ENCODE measurements at regions not wholly inside any gene's neighbourhood (a gene's known extent, or its start where the extent isn't known, plus 50 kb on each side); places are given as distances from the start of the nearest gene placed in this dataset.

DNA sequence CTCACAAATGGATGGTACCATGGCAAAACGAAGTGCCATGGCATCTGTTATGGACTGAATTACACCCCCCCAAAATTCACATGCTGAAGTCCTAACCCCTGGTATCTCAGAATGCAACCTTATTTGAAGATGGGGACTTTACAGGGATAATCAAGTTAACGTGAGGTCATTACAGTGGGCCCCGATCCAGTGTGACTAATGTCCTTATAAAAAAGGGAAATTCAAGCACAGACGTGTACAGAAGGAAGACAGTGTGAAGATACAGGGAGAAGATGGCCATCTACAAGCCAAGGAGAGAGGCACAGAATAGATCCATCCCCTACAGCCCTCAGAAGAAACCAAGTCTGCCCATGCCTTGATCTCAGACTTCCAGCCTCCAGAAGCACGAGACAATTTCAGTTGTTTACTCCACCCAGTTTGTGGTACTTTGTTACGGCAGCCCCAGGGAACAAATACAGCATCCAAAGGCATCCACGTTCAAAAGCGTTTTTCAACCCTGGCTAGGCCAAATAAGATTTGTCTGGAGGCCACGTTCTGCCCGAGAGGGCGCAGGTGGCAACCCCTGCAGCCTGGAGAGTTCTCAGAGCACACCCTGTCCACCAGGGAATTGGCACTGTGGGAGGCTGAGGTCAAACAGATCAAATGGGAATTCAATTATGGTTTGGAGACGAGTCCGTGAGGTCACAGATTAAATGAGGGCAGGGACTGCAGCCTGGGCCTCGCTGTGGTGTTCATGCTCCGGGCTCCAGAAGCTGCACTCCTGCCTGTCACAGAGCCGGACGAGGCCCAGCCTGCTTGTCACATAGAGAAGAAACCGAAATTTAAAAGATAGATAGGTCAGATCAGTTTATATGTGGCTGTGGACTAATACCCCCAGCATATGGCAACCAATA, 494.8 kb downstream of the SHQ1 start:
- Histone ChIP-seq H3K4me3 (no peak overlapping the region), H3K27ac (no peak overlapping the region), H3K27me3 (no peaks in the 10 kb centered on the region), H3K36me3 (no peaks in the 10 kb centered on the region), H3K4me1 (no peaks in the 10 kb centered on the region), H3K9me3 (no peaks in the 10 kb centered on the region)
- intact Hi-C loops (cut with DNase I; ENCODE audit: low total_unique reads) = no loop called here
- in situ Hi-C loops (cut with MboI; ENCODE audit: low sequenced_read_pairs in 4 of 4) = no loop called here
- ATAC-seq (no peak), DNase-seq (no peak)
- TF ChIP-seq, protein P1, sequence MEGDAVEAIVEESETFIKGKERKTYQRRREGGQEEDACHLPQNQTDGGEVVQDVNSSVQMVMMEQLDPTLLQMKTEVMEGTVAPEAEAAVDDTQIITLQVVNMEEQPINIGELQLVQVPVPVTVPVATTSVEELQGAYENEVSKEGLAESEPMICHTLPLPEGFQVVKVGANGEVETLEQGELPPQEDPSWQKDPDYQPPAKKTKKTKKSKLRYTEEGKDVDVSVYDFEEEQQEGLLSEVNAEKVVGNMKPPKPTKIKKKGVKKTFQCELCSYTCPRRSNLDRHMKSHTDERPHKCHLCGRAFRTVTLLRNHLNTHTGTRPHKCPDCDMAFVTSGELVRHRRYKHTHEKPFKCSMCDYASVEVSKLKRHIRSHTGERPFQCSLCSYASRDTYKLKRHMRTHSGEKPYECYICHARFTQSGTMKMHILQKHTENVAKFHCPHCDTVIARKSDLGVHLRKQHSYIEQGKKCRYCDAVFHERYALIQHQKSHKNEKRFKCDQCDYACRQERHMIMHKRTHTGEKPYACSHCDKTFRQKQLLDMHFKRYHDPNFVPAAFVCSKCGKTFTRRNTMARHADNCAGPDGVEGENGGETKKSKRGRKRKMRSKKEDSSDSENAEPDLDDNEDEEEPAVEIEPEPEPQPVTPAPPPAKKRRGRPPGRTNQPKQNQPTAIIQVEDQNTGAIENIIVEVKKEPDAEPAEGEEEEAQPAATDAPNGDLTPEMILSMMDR (IDR thresholded peaks at IDR 0.05 in 4 of 5, conservative IDR thresholded peaks at IDR 0.05 in 1 of 5) = no peak
- no peak for TF ChIP-seq POLR2A (IDR thresholded peaks at IDR 0.05)

DNA sequence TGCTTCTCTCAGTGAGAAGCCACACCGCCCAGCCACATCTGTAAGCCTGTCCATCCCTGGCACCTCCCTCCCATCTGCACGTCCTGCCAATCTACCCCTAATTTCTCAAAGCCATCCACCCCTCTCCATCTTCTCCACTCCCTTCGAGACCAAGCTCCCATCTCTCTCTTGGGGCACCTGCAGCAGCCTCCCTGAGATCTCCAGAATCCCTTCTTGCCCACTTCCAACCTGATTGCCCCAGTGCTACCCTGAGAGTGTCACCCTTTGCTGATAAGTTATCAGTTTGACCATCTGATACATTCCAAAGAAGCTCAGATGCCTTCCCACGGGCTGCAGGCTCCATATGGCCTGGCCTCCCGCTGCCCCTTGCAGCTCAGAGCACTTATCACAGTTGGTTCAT, 496.1 kb downstream of the SHQ1 start:
- Histone ChIP-seq H3K4me3 (no peak overlapping the region), H3K9me3 (no peaks in the 10 kb centered on the region), H3K36me3 (no peaks in the 10 kb centered on the region), H3K27me3 (no peaks in the 10 kb centered on the region), H3K27ac (no peak overlapping the region), H3K4me1 (no peaks in the 10 kb centered on the region)
- intact Hi-C loops (cut with DNase I; ENCODE audit: low total_unique reads) (no loop called here), in situ Hi-C loops (cut with MboI; ENCODE audit: low sequenced_read_pairs in 4 of 4) (no loop called here)
- DNase-seq = no peak
- TF ChIP-seq, protein P1 (IDR thresholded peaks at IDR 0.05 in 4 of 5, conservative IDR thresholded peaks at IDR 0.05 in 1 of 5) = no peak
- TF ChIP-seq POLR2A (IDR thresholded peaks at IDR 0.05) = no peak
- ATAC-seq = no peak

DNA sequence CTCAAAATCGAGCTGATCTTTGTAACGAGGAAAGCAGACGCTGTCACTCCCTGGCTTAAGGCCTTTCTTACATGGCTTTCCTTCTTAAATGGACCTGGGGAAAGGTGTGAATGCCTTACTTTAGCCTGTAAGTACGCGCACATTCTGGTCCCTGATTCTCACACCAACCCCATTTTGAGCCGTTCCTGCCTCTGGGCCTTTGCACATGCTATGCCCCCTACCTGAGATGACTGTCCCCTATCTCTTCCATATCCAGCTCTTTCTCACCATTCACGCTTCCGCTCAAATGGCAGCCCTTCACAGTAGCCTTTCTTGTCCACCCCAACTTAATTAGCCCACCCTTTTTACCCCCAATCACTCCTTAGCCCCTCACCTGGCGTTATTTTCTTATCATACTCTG, 496.7 kb downstream of the SHQ1 start:
- ATAC-seq (no peak), DNase-seq (no peak)
- no peaks in the 10 kb centered on the region for H3K27me3 ChIP-seq
- H3K9me3 ChIP-seq = no peaks in the 10 kb centered on the region
- in situ Hi-C loops (cut with MboI; ENCODE audit: low sequenced_read_pairs in 4 of 4) = no loop called here
- intact Hi-C loops (cut with DNase I; ENCODE audit: low total_unique reads) = no loop called here
- H3K36me3 ChIP-seq = no peaks in the 10 kb centered on the region
- TF ChIP-seq, protein P1 (IDR thresholded peaks at IDR 0.05 in 4 of 5, conservative IDR thresholded peaks at IDR 0.05 in 1 of 5) = no peak
- no peaks in the 10 kb centered on the region for H3K4me1 ChIP-seq
- no peak overlapping the region for H3K4me3 ChIP-seq
- no peak overlapping the region for H3K27ac ChIP-seq

DNA sequence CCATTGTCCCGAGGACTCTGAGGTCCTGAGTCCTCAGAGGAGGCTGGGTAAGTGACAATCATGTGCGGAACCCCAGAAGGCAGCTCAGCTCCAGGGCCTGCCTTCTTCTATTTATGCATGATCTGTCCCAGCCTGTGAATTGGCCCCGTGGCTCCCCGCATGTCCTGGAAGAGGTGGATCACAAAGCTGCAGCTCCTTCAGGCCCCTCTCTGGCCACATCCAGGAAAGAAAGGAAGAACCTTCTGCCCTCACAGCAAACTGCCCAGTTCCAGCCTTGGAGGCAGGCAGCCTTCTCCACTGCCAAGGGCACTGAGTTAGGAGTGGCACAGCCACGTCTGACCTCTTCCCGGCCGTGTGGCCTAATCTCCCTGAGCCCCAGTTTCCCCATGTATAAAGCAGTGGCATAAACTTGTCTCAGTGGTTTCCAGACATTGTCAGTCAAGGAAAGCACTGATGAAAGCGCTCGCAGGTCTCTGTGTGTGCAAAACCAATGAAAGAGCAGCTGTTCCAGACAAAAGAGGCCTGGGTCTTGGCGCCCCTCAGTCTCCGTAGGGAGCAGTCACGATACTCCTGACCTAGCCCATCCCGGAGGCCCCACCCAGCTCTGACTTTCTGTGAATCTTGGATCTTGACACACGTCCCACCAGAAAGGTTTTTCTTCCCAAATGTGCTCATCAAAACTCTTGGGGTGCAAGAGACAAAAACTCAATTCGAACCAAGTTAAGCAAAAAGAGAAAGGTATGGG, 497.3 kb downstream of the SHQ1 start:
- in situ Hi-C loops (cut with MboI; ENCODE audit: low sequenced_read_pairs in 4 of 4) = no loop called here
- ATAC-seq (no peak), DNase-seq (no peak)

More for the DNA sequence above, 497.3 kb downstream of the SHQ1 start:
- no peak overlapping the region for H3K4me3 ChIP-seq
- H3K27me3 ChIP-seq = no peaks in the 10 kb centered on the region
- H3K4me1 ChIP-seq = no peaks in the 10 kb centered on the region
- no peak for TF ChIP-seq POLR2A (IDR thresholded peaks at IDR 0.05)
- TF ChIP-seq, protein P1 (IDR thresholded peaks at IDR 0.05 in 4 of 5, conservative IDR thresholded peaks at IDR 0.05 in 1 of 5) = no peak
- no peak overlapping the region for H3K27ac ChIP-seq
- intact Hi-C loops (cut with DNase I; ENCODE audit: low total_unique reads) = no loop called here
- no peaks in the 10 kb centered on the region for H3K36me3 ChIP-seq
- H3K9me3 ChIP-seq = no peaks in the 10 kb centered on the region

Data from gastrocnemius medialis (tissue), 4 donors.